Amygdala (tissue), 56 donors: ENCODE measurements at regions not wholly inside any gene's neighbourhood (a gene's known extent, or its start where the extent isn't known, plus 50 kb on each side); places are given as distances from the start of the nearest gene placed in this dataset.
"Not testable (repeated sequence)": the region's sequence is repeated elsewhere in the genome, so short reads cannot be mapped to it uniquely, and the experiment has no call there.

Experiments
- DNase-seq, 56 donors: peaks; one replicate each; lab custom pipeline; 2025; lab: John Stamatoyannopoulos, UW

GRCh38 chr6:10140136-10140535 is 274.7 kb downstream of the TFAP2A start:
- no peak for DNase-seq

GRCh38 chr6:10138917-10139316 is 276.0 kb downstream of the TFAP2A start:
- DNase-seq, result peak in 1 of 56 donors; percentile 1

- no peak for DNase-seq
Observed at GRCh38 chr6:10136636-10137035, 278.2 kb downstream of the TFAP2A start.

- not testable (repeated sequence) for DNase-seq
Observed at GRCh38 chr6:10134185-10134584, 280.7 kb downstream of the TFAP2A start.

- DNase-seq, result no peak
Observed at GRCh38 chr6:10128721-10129120, 286.2 kb downstream of the TFAP2A start.

- no peak for DNase-seq
Observed at GRCh38 chr6:10122164-10122563, 292.7 kb downstream of the TFAP2A start.

GRCh38 chr6:10112871-10113549 is 301.9 kb downstream of the TFAP2A start:
- no peak for DNase-seq

GRCh38 chr6:10111975-10112374 is 302.9 kb downstream of the TFAP2A start:
- DNase-seq, result no peak

GRCh38 chr6:10101551-10102252 is 313.2 kb downstream of the TFAP2A start:
- no peak for DNase-seq

- no peak for DNase-seq
Observed at GRCh38 chr6:10099529-10100140, 315.2 kb downstream of the TFAP2A start.

- DNase-seq, result peak in 5 of 56 donors; percentile 2 to 13 (median 10)
Observed at GRCh38 chr6:10098756-10099528, 315.9 kb downstream of the TFAP2A start.

- no peak for DNase-seq
Observed at GRCh38 chr6:10093282-10093681, 321.6 kb downstream of the TFAP2A start.

GRCh38 chr6:10084111-10084986 is 330.5 kb downstream of the TFAP2A start:
- DNase-seq, result no peak

GRCh38 chr6:10082385-10082784 is 332.5 kb downstream of the TFAP2A start:
- no peak for DNase-seq

GRCh38 chr6:10081957-10082356 is 332.9 kb downstream of the TFAP2A start:
- no peak for DNase-seq

- DNase-seq, result peak in 1 of 56 donors; percentile 6
Observed at GRCh38 chr6:10081075-10081474, 333.8 kb downstream of the TFAP2A start.

GRCh38 chr6:10080561-10080960 is 334.3 kb downstream of the TFAP2A start:
- no peak for DNase-seq

GRCh38 chr6:10078581-10078980 is 336.3 kb downstream of the TFAP2A start:
- no peak for DNase-seq

GRCh38 chr6:10074726-10075125 is 340.1 kb downstream of the TFAP2A start:
- not testable (repeated sequence) for DNase-seq

GRCh38 chr6:10073341-10073740 is 341.5 kb downstream of the TFAP2A start:
- no peak for DNase-seq
